Sigmoid colon (tissue), 4 donors: ENCODE measurements at regions not wholly inside any gene's neighbourhood (a gene's known extent, or its start where the extent isn't known, plus 50 kb on each side); places are given as distances from the start of the nearest gene placed in this dataset.

Experiments
- CTCF ChIP-seq, 4 experiments: fragments of 450-650 bp in 3 of 4; fragments of 200-600 bp in 1 of 4; IDR thresholded peaks; one replicate each; pipeline ENCODE4 v1.5.1; 2016 to 2019; ENCODE audit warnings: antibody characterized with exemption in 4 of 4, mild to moderate bottlenecking in 3 of 4, moderate library complexity in 2 of 4
- EP300 ChIP-seq, 4 donors: sonication (generic); formaldehyde crosslinking; IDR thresholded peaks; one replicate each; pipeline ENCODE4 v1.6.1; 2017; ENCODE audit warnings: antibody characterized with exemption in 4 of 4
- POLR2A ChIP-seq, 2 donors: fragments of 450-650 bp; IDR thresholded peaks; one replicate each; pipeline ENCODE4 v1.6.1; 2016; ENCODE audit warnings: antibody characterized with exemption in 2 of 2, mild to moderate bottlenecking in 2 of 2, moderate library complexity in 2 of 2
- POLR2AphosphoS5 ChIP-seq, 4 donors: sonication (generic); formaldehyde crosslinking; IDR thresholded peaks; one replicate each; pipeline ENCODE4 v1.6.1; 2017; ENCODE audit warnings: antibody characterized with exemption in 4 of 4

GRCh38 chr6:116997496-116997895 is 120.5 kb downstream of the RFX6 start:
- no peak for TF ChIP-seq CTCF (IDR thresholded peaks at IDR 0.05)
- TF ChIP-seq POLR2AphosphoS5 (IDR thresholded peaks at IDR 0.05), result no peak
- TF ChIP-seq POLR2A (IDR thresholded peaks at IDR 0.05), result no peak
- TF ChIP-seq EP300 (IDR thresholded peaks at IDR 0.05), result no peak
